CD4-positive, alpha-beta T cell treated with Interleukin-21 for 1 hour (primary cell): ENCODE measurements at regions not wholly inside any gene's neighbourhood (a gene's known extent, or its start where the extent isn't known, plus 50 kb on each side); places are given as distances from the start of the nearest gene placed in this dataset.

Source experiments
- DNase-seq: peaks from one replicate; pipeline ENCODE4 v3.0.0-alpha.2; 2020

DNA sequence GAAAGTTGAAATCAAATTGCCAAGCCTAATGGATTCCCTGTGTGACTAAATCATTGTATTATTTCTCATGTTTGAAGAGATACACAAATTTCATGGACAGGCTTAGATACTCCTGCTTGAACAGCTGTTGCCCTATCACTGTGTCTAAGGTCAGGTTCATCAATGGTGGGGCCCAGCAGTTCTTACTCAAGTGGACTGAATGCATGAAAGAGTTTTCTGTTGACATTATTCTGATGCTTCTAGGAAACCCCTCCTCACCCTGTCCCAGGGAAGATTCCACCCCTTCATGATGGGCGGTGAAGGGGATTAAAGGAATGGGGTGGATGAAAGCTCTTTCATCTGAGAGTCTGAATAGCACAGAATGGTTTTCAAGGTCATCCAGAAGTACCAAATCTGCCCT lies 148.8 kb downstream of the INO80D start:
- DNase-seq = no peak

DNA sequence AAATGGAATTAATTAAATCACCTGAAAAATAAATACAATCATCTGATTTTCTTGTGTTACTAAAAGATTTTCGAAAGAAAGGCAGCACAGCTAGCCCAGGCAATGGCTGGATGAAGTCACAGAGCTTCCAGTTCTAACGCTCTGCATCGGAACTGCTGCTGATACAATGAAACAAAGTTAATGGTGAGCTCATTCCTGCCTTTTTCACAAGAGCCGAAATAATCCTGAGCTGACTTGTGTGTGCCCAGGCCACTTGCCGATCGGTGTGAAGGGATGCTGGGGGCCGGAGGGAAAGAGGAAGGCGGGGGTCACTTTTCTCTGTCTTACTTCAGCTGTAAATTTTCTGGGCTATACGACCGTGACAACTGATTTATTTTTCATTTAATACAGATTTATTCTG lies 149.5 kb downstream of the INO80D start:
- no peak for DNase-seq

DNA sequence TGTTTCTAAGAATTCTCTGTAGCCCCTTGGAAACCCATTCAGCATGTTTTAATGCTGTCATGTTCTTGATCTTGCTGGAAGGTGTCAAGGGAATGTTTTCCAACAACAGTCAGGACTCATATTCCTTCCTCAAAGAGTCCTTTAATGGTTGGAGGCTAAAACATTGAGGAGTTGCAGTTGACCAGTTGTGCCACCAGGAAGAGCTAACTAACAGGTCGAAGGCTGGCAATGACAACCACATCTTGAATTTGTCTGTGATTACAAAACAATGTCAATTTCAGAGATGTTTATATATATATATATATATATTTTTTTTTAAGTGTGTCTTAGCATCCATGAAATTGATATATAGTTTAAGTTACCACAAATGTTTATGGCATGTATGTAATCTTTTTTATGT lies 151.5 kb downstream of the INO80D start:
- DNase-seq = no peak

DNA sequence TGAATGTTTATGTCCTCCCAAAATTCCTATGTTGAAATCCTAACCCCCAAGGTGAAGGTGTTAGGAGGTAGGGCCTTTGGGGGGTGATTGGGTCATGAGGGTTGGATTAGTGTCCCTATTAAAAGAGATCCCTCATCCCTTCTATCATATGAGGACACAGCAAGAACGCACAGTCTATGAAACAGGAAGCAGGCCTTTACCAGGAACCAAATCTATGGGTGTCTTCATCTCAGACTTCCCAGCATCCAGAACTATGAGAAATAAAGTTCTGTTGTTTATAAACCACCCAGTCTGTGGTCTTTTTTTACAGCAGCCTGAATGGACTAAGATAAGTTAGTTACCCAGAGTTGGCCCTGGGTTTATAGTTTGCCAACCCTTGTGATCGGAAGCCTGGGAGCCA lies 153.1 kb downstream of the INO80D start:
- DNase-seq = no peak

DNA sequence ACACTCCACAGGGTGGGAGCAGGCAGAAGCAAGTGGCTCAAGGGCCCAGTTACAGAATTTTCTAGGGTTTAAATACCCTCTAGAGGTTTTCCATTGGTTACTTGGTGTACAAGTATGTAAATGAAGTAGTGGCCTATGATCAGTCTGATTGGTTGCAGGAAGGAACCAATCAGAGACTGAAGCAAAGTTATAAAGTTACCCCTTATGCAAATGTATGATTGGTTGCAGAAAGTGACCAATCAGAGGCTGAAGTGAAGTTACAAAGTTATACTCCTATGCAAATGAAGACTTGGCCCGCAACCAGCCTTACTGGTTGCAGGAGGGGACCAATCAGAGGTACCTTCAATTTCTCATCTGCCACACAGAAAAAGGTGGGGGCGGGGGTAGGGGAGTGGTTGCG lies 154.6 kb downstream of the INO80D start:
- DNase-seq = no peak

DNA sequence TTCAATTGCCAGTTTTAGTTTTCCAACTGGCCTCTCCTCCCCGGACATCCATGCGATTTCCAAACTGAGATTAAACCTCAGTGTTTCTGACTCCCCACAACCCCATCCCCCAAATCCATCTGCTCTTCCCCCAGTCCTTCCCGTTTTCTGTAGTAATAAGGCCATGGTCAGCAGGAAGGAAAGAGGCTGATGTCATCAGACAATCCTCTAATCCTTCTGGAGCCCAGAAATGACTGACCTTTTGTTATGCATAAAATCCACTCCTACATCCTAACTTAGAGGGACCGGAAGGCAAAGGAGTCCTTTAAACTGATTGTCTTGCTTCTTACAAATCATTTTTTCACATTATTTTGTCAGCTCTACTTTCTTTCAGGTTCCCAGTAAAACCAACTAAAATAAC lies 155.8 kb downstream of the INO80D start:
- no peak for DNase-seq

DNA sequence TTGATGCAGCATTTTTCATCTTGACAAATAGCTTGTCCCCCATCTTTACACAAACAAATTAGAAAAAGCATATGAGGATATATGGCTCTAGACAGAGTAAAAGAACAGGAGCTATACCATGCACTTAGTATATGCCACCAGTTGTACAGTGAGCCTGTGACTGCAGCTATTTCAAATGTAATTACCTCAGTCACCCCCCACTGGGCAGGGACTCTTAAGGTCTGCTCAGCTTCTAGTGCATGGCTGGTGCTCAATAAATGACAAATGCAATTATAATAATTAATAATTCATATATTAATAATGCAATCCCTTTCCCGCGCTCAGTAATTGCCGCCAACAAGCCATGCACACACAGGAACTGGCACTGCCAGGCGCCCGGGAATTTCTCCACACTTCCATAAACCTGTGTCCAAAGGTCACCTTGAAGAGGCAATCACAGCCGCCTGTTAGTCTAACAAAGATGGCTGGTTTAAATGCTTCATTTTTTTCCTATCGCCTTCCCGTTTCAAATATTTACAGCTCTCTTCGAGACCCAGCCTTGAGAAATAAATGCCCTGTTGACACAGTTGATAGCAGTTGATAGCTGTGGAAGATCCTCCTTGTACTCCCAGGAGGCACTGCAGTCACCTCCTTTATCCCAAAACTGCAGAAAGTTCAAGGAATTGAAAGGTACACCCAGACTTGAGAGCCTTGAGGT lies 156.6 kb downstream of the INO80D start:
- no peak for DNase-seq

DNA sequence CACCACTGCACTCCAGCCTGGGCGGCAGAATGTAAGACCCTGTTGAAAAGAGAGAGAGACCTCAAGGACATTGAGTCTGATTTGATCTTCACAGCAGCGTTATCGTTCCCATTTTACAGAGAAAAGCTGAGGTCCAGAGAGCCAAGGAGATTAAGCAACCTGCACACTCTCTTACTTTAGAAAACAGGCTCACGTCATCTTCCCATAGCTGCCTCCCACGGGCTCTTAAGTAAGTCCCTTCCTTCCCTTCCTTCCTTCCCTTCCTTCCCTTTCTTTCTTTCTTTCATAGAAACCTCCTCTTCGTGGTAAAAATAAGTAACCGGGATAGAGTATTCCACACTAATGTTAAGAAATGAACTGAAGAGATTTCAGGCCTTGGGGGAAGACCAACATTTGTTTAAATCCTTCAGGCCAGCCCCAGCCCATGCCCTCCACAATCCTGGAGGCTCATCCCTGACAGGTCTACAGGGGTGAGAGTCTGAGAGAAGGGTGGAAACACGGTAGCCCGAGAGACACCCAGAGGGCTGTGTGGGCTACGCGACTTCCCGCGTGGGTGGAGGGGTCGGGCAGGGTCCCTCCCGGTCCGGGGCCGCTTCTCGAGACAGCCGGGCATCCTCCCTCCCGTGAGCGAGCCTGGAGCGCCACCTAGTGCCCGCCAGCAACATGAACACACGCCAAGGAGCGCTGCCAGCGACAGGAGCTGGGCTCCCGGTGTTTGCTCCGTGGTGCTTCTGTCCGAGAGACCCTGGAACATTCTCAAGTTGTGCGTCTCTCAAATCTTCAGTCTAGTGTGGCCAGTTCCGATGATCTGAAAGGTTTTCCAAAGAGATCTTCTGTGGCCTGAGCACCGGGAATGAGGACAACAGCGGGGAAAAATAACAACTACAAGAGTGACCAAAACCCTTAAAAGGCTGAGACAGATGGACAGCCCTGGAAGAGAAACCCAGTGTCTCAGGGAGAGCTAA lies 160.3 kb downstream of the INO80D start:
- peak; percentile 55 for DNase-seq

DNA sequence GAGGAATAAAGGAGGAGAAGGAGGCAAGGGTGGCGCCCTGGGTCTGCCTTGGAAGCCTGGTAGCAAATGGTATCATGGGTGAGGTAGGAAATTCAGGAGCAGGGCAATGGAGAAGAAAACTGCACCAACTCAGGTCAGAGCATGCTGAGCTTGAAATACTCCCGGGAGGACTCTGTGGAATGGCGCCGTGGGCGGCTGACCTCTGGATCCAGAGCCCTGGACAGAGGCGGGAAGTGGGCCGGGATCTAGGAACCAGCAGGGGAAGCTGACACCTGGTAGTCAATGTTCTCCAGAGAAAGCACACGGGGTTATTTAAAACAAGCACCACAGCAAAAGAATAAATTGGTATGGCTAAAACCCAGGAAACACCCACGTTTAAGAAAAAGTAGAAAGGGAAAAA lies 161.3 kb downstream of the INO80D start:
- no peak for DNase-seq

DNA sequence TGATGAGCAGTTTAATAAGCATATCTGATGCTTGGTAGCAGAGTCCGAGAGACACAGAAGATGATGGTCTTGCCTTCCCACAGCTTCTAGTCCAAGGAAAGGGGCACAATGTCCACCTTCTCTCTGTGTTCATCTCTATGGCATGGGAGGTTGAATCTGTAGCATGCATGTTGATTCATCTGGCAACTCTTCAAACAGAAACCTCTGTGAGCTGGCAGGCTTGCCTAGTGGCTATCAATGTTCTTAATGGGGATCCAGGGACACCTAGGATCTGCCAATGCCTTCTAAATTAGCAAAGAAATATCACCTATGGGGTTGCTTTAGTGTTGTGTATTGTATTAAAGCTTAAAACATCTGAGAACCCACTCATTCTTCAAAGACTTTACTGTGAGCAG lies 170.8 kb downstream of the INO80D start:
- DNase-seq = no peak

DNA sequence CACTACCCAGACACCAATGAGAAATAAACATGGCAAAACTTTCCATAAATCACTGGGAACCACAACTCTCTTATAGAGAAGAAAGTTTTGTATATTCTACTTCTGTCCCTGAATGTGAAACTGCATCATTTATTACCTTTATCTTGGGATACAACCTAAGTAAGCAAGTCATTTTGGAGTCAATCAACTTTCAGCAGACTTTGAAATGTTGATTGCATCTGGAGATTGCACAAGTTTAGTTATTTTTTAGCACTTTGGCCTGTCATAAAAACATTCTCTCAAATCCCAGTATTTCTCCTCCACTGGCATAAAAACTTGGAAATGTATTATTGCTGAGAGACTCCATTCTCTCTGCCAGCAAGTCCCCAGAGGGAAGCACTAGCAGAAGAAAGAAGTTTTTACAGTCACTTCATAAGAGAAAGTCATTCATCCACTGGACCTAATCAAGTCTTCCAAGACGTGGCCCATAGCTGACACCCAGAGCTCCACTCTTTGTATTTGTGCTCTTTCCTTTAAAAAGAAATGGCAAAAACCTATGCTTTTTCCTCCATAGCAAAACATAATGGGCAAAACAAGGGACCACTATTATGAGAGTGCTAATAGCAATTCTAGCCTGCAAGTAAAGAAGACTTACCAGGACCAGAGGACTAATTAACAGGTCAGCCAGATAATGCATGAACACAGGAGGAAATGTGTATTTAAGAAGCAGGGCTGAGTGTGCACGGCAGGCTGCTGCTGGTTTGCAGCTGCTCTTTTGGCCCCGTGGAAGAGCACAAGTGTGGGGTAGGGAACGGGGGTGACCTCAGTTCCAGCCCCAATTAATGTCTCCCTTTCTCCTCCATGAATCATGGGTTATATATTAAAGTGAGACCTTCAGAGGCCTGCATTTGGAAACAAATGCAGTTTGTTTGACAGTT lies 171.5 kb downstream of the INO80D start:
- DNase-seq = no peak

DNA sequence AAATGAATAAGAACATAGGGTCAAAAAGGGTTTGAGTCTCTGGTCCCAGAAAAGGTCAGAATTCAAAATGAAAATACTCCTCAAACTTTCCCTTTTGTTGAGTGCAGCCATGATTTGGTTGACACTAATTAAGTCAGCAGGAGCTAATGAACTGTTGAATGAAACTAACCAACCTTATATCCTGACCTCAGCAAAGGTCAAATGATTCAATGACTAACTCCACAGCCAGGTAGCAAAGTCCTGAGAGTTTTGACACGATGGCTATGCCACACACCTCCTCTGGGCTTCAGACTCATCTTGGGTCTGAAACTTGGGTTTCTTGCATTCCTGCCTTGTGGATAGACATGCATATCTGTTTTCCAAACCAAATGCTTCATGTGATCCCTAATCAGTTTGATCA lies 172.3 kb downstream of the INO80D start:
- no peak for DNase-seq

DNA sequence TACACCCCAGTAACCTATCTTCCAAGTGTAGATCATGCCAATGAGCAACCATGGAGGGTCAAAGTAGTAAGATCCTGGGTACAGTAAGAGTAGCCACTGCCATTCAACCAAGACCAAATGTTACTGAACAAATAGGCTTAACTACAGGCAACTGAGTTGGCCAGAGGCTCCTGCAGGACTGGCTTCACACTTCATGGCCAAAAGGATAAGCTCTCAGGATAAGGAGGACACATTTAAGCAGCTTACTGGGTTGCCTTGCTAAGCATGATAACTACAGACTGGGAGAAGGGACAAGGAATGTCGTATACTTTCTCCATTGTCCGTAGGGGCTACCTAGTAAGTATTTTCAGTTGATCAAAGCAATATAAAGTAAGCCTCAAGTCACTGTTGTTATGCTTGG lies 174.7 kb downstream of the INO80D start:
- no peak for DNase-seq

DNA sequence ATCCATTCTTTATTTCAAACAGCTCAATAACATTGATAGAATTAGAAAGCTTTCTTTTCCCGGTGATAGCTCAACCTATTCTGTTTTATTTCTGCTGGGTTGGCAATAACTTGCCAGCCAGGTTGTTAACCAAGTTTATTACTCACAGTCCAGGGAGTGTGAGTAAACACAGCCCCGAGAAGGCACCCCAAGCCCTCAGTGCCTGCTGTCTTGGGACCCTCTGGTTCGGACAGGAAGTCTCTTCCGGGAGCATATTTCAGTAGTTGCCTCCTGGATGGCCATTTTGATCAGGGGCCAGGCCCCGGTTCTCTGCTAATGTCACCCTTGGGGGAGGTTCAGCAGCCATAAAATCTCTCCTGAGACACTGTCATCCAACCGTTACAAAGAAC lies 176.8 kb downstream of the INO80D start:
- no peak for DNase-seq

DNA sequence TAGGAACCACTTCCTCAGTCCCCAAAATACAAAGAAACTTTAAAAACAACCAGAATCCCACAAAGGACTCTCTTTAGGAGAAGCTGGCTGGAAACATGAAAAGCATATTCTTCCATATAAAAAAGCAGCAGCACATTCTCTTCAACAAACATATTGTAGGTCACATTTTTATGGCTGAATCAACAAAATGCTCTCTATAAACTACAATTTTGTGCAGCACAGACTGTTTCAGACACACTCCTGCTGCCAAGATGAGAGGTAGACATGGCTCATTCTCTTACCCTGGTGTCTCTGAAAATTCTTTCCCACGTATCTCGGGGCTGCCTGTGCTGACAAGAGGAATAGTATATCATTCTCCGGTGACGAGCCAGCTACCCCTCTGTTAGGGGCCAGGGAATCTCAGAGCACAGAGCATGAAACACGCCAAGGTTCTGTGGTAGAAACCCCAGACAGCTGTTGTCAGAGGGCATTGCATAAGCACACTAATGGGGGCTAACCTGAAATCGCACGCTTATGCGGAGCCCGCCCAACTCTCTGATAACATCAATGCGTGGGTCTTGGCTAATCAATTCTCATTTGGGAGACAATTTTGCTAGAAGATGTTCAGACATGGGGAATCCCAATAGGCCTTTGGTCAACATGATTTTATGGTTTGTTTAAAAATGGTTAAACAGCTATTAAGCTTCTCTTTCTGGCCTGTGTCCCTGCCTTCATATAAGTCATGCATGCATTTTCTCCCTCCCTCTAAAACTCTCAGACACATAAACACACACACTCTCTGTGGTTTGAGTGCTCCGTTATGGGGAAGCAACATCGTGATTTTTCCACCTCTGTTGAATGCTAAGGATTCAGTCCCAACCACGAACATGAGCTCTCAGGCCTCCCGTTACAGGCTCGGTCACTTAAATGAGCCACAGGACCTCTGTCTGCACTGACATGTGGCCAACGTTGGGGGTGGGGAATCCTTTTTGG lies 177.5 kb downstream of the INO80D start:
- DNase-seq = no peak

DNA sequence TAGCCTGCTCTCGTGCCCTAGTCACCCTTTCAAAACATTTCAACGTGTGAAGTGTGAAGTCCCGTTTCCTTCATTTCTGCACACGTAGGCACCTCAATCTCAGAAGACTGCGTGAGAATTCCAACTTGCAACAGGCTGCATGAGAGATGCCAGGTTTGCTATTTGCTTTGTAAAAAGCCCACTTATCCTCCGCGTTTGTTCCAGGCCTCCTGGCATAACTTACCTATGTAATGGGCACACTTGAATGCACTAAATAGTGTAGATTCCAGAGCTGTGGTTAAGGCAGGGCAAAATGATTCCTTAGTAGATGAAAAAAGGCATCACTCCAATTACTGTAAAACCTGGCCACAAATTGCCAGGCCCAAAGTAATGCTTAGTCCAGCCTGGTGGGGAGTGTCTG lies 179.6 kb downstream of the INO80D start:
- DNase-seq = no peak

DNA sequence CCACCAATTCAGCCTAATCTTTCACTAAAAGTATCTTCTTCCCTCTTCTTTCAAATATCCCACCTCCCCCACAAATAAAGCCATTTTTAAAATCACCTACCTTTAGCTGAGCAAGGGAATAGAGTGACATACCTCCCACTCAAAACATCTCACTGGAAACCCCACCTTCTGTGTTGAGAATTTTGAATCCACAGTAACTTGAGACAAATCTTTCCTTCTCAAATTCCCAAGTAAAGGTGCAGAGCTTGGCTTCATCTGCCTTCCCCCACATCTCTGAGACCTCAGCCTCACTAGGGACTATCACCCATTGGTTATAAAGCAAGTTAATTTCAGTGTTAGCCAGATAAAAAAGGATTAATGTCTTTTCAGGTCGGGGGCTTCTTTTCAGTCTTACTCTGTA lies 180.4 kb downstream of the INO80D start:
- DNase-seq = no peak

DNA sequence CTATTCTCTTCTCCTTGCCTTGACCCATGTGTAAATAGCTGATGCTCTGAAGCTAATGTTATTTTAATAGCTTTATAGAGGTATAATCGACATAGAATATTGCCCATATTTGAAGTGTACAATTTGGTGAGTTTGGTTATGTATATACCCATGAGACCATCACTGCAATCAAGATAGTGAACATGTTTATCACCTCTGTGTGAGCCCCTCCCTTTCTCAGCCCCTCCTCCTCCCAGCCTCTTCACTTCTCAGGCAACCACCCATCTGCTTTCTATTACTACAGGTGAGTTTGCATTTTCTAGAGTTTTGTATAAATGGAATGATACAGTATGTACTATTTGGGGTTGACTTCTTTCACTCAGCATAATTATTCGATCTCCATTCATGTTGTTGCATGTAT lies 181.1 kb downstream of the INO80D start:
- no peak for DNase-seq

DNA sequence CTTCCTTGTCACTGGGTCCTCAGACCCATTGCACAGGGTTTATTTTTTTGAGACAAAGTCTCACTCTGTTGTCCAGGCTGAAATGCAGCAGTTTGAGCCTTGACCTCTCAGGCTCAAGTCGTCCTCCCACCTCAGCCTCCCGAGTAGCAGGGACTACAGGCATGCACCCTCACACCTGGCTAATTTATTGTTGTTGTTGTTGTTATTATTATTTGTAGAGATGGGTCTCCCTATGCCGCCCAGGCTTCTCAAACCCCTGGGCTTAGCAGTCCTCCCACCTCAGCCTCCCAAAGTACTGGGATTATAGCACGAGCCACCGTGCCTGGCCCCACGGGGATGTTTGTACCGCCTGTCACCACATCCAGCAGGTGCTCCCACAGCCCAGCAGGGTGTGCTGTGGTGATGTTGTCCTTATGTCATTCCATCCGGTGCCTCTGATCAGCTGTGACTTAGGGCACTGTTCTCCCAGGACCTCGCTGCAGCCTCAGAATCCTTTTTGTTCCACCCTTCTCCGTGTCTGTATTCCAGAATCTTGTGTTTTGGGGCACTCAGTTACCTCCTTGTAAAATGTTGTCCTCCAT lies 182.3 kb downstream of the INO80D start:
- no peak for DNase-seq

DNA sequence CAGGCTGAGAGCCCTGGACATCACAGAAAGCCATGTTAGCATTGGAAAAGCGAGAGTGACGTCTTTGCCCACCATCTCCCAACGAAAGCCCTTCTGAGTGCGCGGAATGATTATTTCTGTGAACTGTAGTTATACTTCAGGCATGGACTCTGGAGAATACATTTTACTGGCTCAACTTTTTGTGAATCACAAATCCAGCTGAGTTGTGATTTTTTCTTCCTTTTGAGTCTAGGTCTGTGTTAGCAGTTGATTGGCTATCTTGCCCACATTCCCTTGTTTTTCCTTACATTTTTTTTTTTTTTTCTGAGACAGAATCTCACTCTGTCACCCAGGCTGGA lies 183.1 kb downstream of the INO80D start:
- DNase-seq = no peak

DNA sequence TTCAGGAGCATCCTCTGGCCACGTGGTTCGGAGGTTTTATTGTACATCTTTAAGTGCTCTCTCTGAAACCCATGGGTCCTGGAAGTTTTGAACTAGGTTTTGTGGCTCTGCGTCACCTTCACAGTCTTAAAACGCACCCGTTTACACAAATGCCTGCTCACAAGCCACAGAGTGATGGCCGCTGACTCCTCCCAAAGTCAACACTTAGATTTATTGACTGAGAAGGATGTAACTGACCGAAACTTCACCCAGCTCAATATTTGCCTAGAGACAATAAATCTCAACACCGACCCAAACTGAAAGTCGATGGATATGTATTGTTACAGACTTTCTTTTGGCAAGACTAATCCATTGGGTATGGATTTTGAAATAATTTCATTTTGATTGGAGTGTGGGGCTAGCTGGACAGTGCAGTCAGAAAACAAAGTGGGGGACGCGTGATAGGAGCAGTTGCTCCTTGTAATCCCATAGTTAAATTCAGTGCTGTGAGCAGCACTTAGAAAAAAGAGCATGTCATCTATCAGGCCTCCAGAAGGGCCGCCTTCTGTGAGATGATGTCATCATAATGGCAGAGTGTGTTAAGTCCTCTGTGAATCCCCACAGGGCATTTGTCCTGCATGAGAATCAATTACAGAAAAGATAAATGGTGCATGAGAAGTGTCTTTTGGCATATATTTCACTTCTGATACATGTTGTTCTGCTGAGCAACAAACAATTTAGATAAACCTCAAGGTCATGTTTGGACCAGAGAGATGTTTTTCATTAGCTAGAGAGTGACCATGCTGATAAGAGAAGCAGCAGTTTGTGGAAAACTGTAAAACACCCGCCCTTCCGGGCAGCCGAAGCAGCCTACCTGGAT lies 183.7 kb downstream of the INO80D start:
- no peak for DNase-seq
